ENCODE measurements at regions not wholly inside any gene's neighbourhood (a gene's known extent, or its start where the extent isn't known, plus 50 kb on each side); places are given as distances from the start of the nearest gene placed in this dataset.

GRCh38 chr15:85302271-85302670 is 78.1 kb upstream of the AKAP13 start:
- H3K4me1 Mint-ChIP-seq, result peaks cover 2% of the 10 kb centered on the region
- H3K27me3 ChIP-seq (ENCODE audit: control insufficient read depth in 2 of 2, insufficient read depth in 2 of 2, low read length in 2 of 2), result no peaks in the 10 kb centered on the region
- no peak for TF ChIP-seq CTCF (IDR thresholded peaks at IDR 0.05)
- peaks cover 0 to 3% (median 0%) of the 10 kb centered on the region in 7 donors for H3K9me3 Mint-ChIP-seq
- H3K79me2 ChIP-seq (ENCODE audit: insufficient read depth, low read length), result no peaks in the 10 kb centered on the region
- H2AFZ ChIP-seq (ENCODE audit: insufficient read depth, low read depth, low read length, poor library complexity, severe bottlenecking), result no peak overlapping the region
- H3K36me3 ChIP-seq (replicated peaks in 1 of 2; ENCODE audit: control insufficient read depth in 1 of 2, insufficient read depth in 2 of 2, low read length in 2 of 2), result no peaks in the 10 kb centered on the region
- H3K9me3 ChIP-seq (replicated peaks in 1 of 2; ENCODE audit: control insufficient read depth in 1 of 2, insufficient read depth in 1 of 2, low read length in 2 of 2), result no peaks in the 10 kb centered on the region
- no peak overlapping the region for H3K4me3 ChIP-seq (replicated peaks in 1 of 3; ENCODE audit: low read depth in 2 of 3, low read length in 3 of 3)
- H3K4me2 ChIP-seq (replicated peaks; ENCODE audit: extremely low read depth, low read length, poor library complexity, severe bottlenecking), result no peak overlapping the region
- peaks cover 0 to 2% (median 1%) of the 10 kb centered on the region in 3 donors for H3K27me3 Mint-ChIP-seq (ENCODE audit: low read depth in 3 of 3)
- no peak overlapping the region for H3K27ac Mint-ChIP-seq
- intact Hi-C loops (cut with micrococcal nuclease), result no loop called here
- 82% methylated on average over 2 of the region's 2 CpGs for WGBS (ENCODE audit: insufficient coverage)
- no peak overlapping the region for H3K27ac ChIP-seq (ENCODE audit: low read depth in 1 of 2, low read length in 2 of 2)
- H3K4me3 Mint-ChIP-seq, result no peak overlapping the region
- no peaks in the 10 kb centered on the region for H4K20me1 ChIP-seq (ENCODE audit: insufficient read depth, low read length)
- no peak overlapping the region for H3K9ac ChIP-seq (ENCODE audit: insufficient read depth, low read length, poor library complexity, severe bottlenecking)
- no peak for DNase-seq
- H3K36me3 Mint-ChIP-seq, result no peaks in the 10 kb centered on the region
- H3K4me1 ChIP-seq (ENCODE audit: control insufficient read depth in 1 of 2, insufficient read depth in 2 of 2, low read length in 2 of 2), result no peaks in the 10 kb centered on the region

DNA sequence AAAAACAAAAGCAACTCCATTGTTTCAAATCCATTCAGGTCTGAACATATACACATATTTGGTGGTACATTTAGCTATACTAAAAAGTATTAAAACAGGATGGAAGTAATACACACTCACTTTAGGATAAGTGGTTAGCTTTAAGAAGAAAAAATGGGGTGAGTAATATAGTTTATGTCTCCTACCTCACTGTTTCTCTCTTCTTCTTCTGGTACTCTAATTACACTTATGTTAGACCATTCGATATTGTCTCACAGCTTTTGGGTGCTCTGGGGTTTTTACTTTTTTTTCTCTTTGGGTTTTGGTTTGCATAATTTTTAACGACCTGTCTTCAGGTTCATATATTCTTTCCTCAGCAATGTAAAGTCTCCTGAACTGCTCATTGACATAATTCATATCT is 75.4 kb upstream of the AKAP13 start:
- WGBS (ENCODE audit: insufficient coverage), result no CpG with 5 or more reads among the region's 2 CpGs

More for the DNA sequence above, 75.4 kb upstream of the AKAP13 start:
- Histone ChIP-seq H3K9ac (ENCODE audit: insufficient read depth, low read length, poor library complexity, severe bottlenecking) (no peak overlapping the region), H4K20me1 (ENCODE audit: insufficient read depth, low read length) (no peaks in the 10 kb centered on the region), H3K27me3 (ENCODE audit: control insufficient read depth in 2 of 2, insufficient read depth in 2 of 2, low read length in 2 of 2) (no peaks in the 10 kb centered on the region), H3K9me3 (replicated peaks in 1 of 2; ENCODE audit: control insufficient read depth in 1 of 2, insufficient read depth in 1 of 2, low read length in 2 of 2) (no peaks in the 10 kb centered on the region), H3K4me2 (replicated peaks; ENCODE audit: extremely low read depth, low read length, poor library complexity, severe bottlenecking) (no peak overlapping the region), H2AFZ (ENCODE audit: insufficient read depth, low read depth, low read length, poor library complexity, severe bottlenecking) (no peak overlapping the region), H3K4me3 (replicated peaks in 1 of 3; ENCODE audit: low read depth in 2 of 3, low read length in 3 of 3) (no peak overlapping the region), H3K4me1 (ENCODE audit: control insufficient read depth in 1 of 2, insufficient read depth in 2 of 2, low read length in 2 of 2) (no peaks in the 10 kb centered on the region), H3K36me3 (replicated peaks in 1 of 2; ENCODE audit: control insufficient read depth in 1 of 2, insufficient read depth in 2 of 2, low read length in 2 of 2) (no peaks in the 10 kb centered on the region), H3K27ac (ENCODE audit: low read depth in 1 of 2, low read length in 2 of 2) (no peak overlapping the region), H3K79me2 (ENCODE audit: insufficient read depth, low read length) (no peaks in the 10 kb centered on the region)
- no peaks in the 10 kb centered on the region for H3K36me3 Mint-ChIP-seq
- H3K4me1 Mint-ChIP-seq, result peaks cover 2% of the 10 kb centered on the region
- no peak for TF ChIP-seq CTCF (IDR thresholded peaks at IDR 0.05)
- peaks cover 1 to 2% (median 2%) of the 10 kb centered on the region in 3 donors for H3K27me3 Mint-ChIP-seq (ENCODE audit: low read depth in 3 of 3)
- no peak for DNase-seq
- intact Hi-C loops (cut with micrococcal nuclease), result no loop called here
- no peak overlapping the region for H3K27ac Mint-ChIP-seq
- peaks cover 0 to 3% (median 0%) of the 10 kb centered on the region in 7 donors for H3K9me3 Mint-ChIP-seq
- no peak overlapping the region for H3K4me3 Mint-ChIP-seq

Measured in CD14-positive monocyte (primary cell).